Fibroblast of peridontal ligament (primary cell): ENCODE measurements at regions not wholly inside any gene's neighbourhood (a gene's known extent, or its start where the extent isn't known, plus 50 kb on each side); places are given as distances from the start of the nearest gene placed in this dataset.
"Not testable (repeated sequence)": the region's sequence is repeated elsewhere in the genome, so short reads cannot be mapped to it uniquely, and the experiment has no call there.

Experiments
- DNase-seq: peaks from one replicate; pipeline ENCODE4 v3.0.0-alpha.2; 2010; ENCODE audit errors: extremely low read depth

GRCh38 chr4:110361921-110362320 is 114.0 kb upstream of the ENPEP start:
- DNase-seq = peak; percentile 41

GRCh38 chr4:110359076-110359475 is 116.9 kb upstream of the ENPEP start:
- DNase-seq = no peak

GRCh38 chr4:110357521-110357920 is 118.4 kb upstream of the ENPEP start:
- peak; percentile 10 for DNase-seq

GRCh38 chr4:110354460-110354859 is 121.5 kb upstream of the ENPEP start:
- DNase-seq = no peak

- DNase-seq = no peak
Measured at GRCh38 chr4:110352670-110353442, 123.1 kb upstream of the ENPEP start.

- no peak for DNase-seq
Measured at GRCh38 chr4:110348711-110349383, 127.1 kb upstream of the ENPEP start.

GRCh38 chr4:110347805-110348204 is 128.2 kb upstream of the ENPEP start:
- peak; percentile 66 for DNase-seq

GRCh38 chr4:110344165-110344564 is 131.8 kb upstream of the ENPEP start:
- DNase-seq = peak; percentile 42

- DNase-seq = no peak
Measured at GRCh38 chr4:110343534-110343933, 132.4 kb upstream of the ENPEP start.

GRCh38 chr4:110341118-110341517 is 134.8 kb upstream of the ENPEP start:
- not testable (repeated sequence) for DNase-seq

- DNase-seq = no peak
Measured at GRCh38 chr4:110335399-110335798, 137.0 kb upstream of the ELOVL6 start.

GRCh38 chr4:110332483-110332882 is 134.1 kb upstream of the ELOVL6 start:
- DNase-seq = no peak

GRCh38 chr4:110326426-110326825 is 128.0 kb upstream of the ELOVL6 start:
- not testable (repeated sequence) for DNase-seq

GRCh38 chr4:110310795-110311194 is 112.4 kb upstream of the ELOVL6 start:
- DNase-seq = no peak

- peak; percentile 92 for DNase-seq
Measured at GRCh38 chr4:110309675-110310074, 111.3 kb upstream of the ELOVL6 start.

GRCh38 chr4:110306303-110306702 is 107.9 kb upstream of the ELOVL6 start:
- peak; percentile 61 for DNase-seq

- DNase-seq = no peak
Measured at GRCh38 chr4:110305455-110305854, 107.0 kb upstream of the ELOVL6 start.

- DNase-seq = no peak
Measured at GRCh38 chr4:110296892-110297291, 98.5 kb upstream of the ELOVL6 start.

- DNase-seq = peak; percentile 35
Measured at GRCh38 chr4:110294165-110294564, 95.8 kb upstream of the ELOVL6 start.

GRCh38 chr4:110292994-110293744 is 94.8 kb upstream of the ELOVL6 start:
- DNase-seq = no peak

GRCh38 chr4:110290511-110290910 is 92.1 kb upstream of the ELOVL6 start:
- no peak for DNase-seq

- peak; percentile 14 for DNase-seq
Measured at GRCh38 chr4:110289601-110290100, 91.2 kb upstream of the ELOVL6 start.
